Choroid plexus epithelial cell (primary cell): ENCODE measurements at regions not wholly inside any gene's neighbourhood (a gene's known extent, or its start where the extent isn't known, plus 50 kb on each side); places are given as distances from the start of the nearest gene placed in this dataset.

Experiments
- DNase-seq: peaks from one replicate; pipeline ENCODE4 v3.0.0-alpha.2; 2010; ENCODE audit warnings: low read depth
- H3K4me3 ChIP-seq: 2 replicates; pipeline ENCODE4 v1.5.1; 2011; ENCODE audit warnings: low read depth, mild to moderate bottlenecking, control low read depth, low read length, moderate library complexity
- CTCF ChIP-seq: conservative IDR thresholded peaks from 2 replicates; pipeline ENCODE4 v1.5.1; 2011; ENCODE audit warnings: low read depth, mild to moderate bottlenecking, control low read depth, inconsistent platforms, low read length, moderate library complexity

DNA sequence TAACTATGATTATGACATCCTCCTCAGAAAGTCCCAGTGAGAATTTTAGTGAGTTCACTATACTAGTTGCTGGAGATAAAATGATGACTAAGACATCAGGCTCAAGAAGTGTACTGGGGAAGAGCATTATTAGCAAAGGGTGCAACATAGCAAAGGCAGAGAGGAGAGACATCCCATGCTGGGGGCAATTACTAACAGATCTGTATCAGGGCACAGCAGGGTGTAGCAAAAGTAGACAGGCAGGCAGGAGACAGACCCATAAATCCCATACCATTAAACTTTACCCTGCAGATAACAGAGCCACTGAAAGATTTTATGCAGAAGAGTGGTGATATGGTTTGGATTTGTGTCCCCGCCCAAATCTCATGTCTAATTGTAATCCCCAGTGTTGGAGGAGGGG is 161.7 kb downstream of the SP3 start:
- H3K4me3 ChIP-seq = no peak overlapping the region
- peak; percentile 5 for DNase-seq
- no peak for TF ChIP-seq CTCF

GRCh38 chr2:173806761-173807160 is 158.4 kb downstream of the SP3 start:
- DNase-seq = peak; percentile 54
- TF ChIP-seq CTCF = no peak
- H3K4me3 ChIP-seq = no peak overlapping the region

DNA sequence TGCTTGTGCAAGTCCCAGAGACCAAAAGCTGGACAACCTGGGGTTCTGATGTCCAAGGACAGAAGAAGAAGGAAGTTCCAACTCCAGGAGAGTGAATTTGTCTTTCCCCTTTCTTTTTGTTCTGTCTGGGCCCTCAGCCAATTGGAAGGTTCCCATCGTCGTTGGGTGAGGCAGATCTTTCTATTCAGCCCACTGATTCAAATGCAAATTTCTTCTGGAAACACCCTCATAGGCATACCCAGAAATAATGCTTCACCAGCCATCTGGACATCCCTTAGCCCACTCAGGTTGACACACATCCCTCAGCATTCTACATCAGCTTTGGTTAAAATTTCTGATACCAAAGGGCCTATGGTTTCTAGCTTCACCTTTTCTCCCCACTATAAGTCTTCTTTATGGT is 156.5 kb downstream of the SP3 start:
- DNase-seq = no peak
- no peak for TF ChIP-seq CTCF
- no peak overlapping the region for H3K4me3 ChIP-seq

DNA sequence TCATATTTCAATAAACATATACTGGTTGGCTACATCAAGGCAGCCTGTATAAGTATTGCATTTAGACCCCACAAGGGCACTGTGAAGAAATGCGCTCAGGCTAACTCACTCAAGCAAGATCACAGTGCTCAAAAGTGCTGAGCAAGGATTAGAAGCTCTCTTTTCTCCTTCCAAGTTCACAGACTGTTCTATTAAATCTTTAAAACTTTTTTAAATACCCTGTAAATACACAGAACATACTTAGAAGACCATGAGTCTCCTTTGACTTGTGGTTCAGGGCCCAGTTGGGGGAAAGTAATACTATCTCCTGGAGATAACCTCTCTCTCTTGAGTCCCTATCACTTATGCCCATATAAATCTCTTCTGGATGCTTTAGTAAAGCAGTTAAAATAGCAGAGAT is 152.9 kb downstream of the SP3 start:
- no peak for DNase-seq
- TF ChIP-seq CTCF = no peak
- H3K4me3 ChIP-seq = no peak overlapping the region

DNA sequence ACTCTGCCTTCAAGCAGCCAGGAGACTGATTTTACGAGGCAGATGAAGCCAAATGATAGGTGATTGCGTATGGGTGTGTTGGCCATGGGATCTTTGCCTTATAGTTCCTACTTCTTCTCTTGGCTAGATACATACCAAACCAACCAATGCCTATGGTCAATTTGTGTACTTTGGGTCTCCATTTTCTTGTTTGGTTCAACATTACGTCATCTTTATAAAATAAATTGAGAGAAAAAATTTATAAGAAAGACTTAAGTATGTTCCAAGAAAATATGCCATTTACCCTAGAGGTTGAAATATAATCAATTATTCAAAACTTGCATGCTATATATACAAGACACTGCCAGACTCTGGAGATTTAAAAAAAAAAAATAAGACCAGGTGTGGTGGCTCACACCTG is 150.9 kb downstream of the SP3 start:
- no peak for DNase-seq
- no peak overlapping the region for H3K4me3 ChIP-seq
- TF ChIP-seq CTCF = no peak

GRCh38 chr2:173815772-173816171 is 149.4 kb downstream of the SP3 start:
- no peak for DNase-seq
- H3K4me3 ChIP-seq = no peak overlapping the region
- TF ChIP-seq CTCF = no peak

GRCh38 chr2:173817582-173817981 is 147.6 kb downstream of the SP3 start:
- H3K4me3 ChIP-seq = no peak overlapping the region
- TF ChIP-seq CTCF = no peak
- DNase-seq = no peak
